ENCODE measurements at regions not wholly inside any gene's neighbourhood (a gene's known extent, or its start where the extent isn't known, plus 50 kb on each side); places are given as distances from the start of the nearest gene placed in this dataset.

DNA sequence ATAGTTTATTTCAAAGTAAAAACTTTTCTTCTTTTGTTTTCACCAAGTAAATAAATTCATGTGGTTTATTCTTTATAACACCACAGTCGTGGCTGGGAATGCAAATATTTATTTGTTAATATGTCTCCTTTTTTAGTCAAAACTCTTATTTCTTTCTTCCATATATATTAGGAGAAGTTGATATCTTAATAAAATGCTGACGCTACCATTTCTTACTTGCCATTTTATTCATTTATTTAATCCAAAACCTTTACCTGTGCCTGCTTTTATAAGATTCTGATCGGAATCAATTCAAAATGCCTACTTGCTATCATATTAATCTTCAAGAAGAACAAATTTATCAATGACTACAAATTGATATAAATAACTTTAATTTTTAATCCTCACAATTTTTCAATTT, 362.9 kb upstream of the FSIP2 start:
- H3K27ac ChIP-seq = no peak overlapping the region
- TF ChIP-seq CTCF (conservative IDR thresholded peaks at IDR 0.05) (no peak), ZFX (IDR thresholded peaks at IDR 0.05) (no peak)

- no peak overlapping the region for H3K27ac ChIP-seq
- TF ChIP-seq CTCF (conservative IDR thresholded peaks at IDR 0.05) = no peak
- TF ChIP-seq ZFX (IDR thresholded peaks at IDR 0.05) = no peak
Measured at GRCh38 chr2:185381631-185382030, 357.0 kb upstream of the FSIP2 start.

DNA sequence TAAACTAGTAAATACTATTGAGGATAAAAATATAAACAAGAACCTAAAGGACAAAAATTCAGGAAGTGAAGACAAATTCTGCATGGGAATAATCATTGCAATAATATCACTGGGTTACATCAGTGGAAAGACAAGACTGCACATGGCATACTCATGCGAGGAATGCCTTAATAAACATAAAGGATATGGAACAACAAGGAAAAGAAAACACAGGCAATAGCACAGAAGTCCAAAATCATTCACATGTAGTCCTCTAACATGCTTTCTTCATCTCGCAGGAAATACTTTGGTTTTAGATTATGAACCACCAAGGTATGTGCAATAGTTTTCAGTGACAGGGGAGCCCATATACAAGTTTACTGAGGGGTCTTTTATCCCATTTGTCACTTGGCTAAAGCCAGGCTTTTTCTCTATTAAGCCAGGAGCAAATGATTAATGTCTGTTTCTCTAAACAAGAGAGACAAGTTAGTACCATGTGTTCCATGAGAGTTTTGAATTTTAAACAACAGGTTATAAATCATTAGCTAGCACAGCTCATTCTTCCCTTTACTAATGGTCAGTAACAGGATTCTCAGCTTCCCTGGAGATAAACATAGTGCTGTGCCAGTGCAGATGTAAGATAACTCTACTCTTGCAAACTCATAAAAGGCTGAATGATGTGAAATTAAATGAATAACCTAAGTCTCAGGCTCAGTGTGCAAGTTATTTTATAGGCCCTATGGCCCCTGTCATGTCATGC, 353.6 kb upstream of the FSIP2 start:
- no peak for TF ChIP-seq ZFX (IDR thresholded peaks at IDR 0.05)
- no peak for TF ChIP-seq CTCF (conservative IDR thresholded peaks at IDR 0.05)
- H3K27ac ChIP-seq = no peak overlapping the region

DNA sequence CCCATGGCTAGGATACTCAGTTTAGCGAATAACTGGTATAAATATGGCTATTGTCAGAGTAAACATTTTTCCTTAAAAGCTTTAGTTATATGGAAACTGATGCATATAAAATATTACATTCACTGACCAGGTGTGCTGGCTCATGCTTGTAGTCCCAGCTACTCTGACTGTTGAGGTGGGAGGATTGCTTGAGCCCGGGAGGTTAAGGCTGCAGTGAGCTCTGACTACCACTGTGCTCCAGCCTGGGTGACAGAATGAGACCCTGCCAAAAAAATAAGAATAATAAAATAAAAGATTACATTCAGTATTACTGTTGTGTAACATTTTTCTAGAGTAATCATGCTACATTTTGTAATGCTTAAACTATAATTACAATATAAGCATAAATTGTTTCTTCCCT, 350.4 kb upstream of the FSIP2 start:
- H3K27ac ChIP-seq = no peak overlapping the region
- TF ChIP-seq ZFX (IDR thresholded peaks at IDR 0.05) (no peak), CTCF (conservative IDR thresholded peaks at IDR 0.05) (no peak)

- no peak for TF ChIP-seq ZFX (IDR thresholded peaks at IDR 0.05)
- TF ChIP-seq CTCF (conservative IDR thresholded peaks at IDR 0.05) = no peak
Measured at GRCh38 chr2:185391543-185391942, 347.1 kb upstream of the FSIP2 start.

GRCh38 chr2:185393091-185393490, 345.5 kb upstream of the FSIP2 start:
- TF ChIP-seq CTCF (conservative IDR thresholded peaks at IDR 0.05) = no peak
- TF ChIP-seq ZFX (IDR thresholded peaks at IDR 0.05) = no peak
- no peak overlapping the region for H3K27ac ChIP-seq

More at GRCh38 chr2:185391543-185391942, 347.1 kb upstream of the FSIP2 start:
- H3K27ac ChIP-seq = no peak overlapping the region

DNA sequence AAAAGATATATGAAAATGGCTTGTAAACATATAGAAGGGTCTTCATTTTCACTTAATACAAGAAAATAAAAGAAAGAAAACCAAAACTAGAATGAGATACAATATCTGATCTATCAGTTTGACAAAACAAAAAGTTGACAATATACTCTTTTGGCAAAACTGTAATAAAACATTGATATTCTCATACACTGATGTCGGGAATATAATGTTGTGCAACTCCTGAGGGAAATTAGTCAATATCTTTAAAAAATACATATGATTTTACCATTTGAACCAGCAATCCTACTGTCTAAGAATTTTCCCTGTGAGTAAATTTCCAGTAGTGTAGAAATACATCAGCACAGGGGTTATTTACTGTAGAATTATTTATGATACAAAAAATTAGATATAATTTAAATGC, 336.1 kb upstream of the FSIP2 start:
- TF ChIP-seq ZFX (IDR thresholded peaks at IDR 0.05) = no peak
- TF ChIP-seq CTCF (conservative IDR thresholded peaks at IDR 0.05) = no peak
- H3K27ac ChIP-seq = no peak overlapping the region

Measured in C4-2B (cell line).